A673 (cell line): ENCODE measurements at regions not wholly inside any gene's neighbourhood (a gene's known extent, or its start where the extent isn't known, plus 50 kb on each side); places are given as distances from the start of the nearest gene placed in this dataset.
A peak's percentile ranks its signal among the peaks of the same experiment; 100 is the strongest.

Source experiments
- BruUV-seq: library from RNA; stranded (reverse); fragments of 400-500 nt; replicated peaks from 2 replicates; lab custom pipeline; 2021; lab: Mats Ljungman, UMichigan
- CTCF ChIA-PET: fragments of 300-600 bp; sonication (Branson Sonifier 250); formaldehyde crosslinking; loops from one replicate; lab custom pipeline; 2022; ENCODE audit warnings: antibody characterized with exemption; lab: Charles Lee
- POLR2A ChIA-PET: fragments of 300-600 bp; sonication (Branson Sonifier 250); formaldehyde crosslinking; loops from one replicate; lab custom pipeline; 2022; ENCODE audit warnings: antibody characterized with exemption; ENCODE audit not compliant: low non-redundant PET; lab: Charles Lee
- DNase-seq: peaks from one replicate; pipeline ENCODE4 v3.0.0-alpha.2; 2015; ENCODE audit warnings: low spot score
- H3K27ac ChIP-seq: fragments of 200-600 bp; sonication (generic); 2 replicates; pipeline ENCODE4 v1.5.1; 2016; ENCODE audit warnings: mixed run types, low read depth, mild to moderate bottlenecking, mixed read lengths, antibody characterized with exemption, low read length; ENCODE audit not compliant: poor library complexity, severe bottlenecking
- H3K27me3 ChIP-seq: fragments of 200-600 bp; sonication (generic); replicated peaks from 2 replicates; pipeline ENCODE4 v1.6.1; 2017; ENCODE audit warnings: mixed run types, low read depth, mild to moderate bottlenecking, mixed read lengths, antibody characterized with exemption, low read length; ENCODE audit not compliant: insufficient read depth, poor library complexity
- H3K36me3 ChIP-seq: fragments of 200-600 bp; sonication (generic); 2 replicates; pipeline ENCODE4 v1.6.1; 2016; ENCODE audit warnings: mixed run types, mild to moderate bottlenecking, mixed read lengths, antibody characterized with exemption, low read length; ENCODE audit not compliant: insufficient read depth, poor library complexity, severe bottlenecking
- H3K4me1 ChIP-seq: fragments of 200-600 bp; sonication (generic); 2 replicates; pipeline ENCODE4 v1.6.1; 2017; ENCODE audit warnings: mixed run types, mild to moderate bottlenecking, mixed read lengths, antibody characterized with exemption, low read length; ENCODE audit not compliant: insufficient read depth, poor library complexity, severe bottlenecking
- H3K4me3 ChIP-seq: fragments of 200-600 bp; sonication (generic); 2 replicates; pipeline ENCODE4 v1.5.1; 2016; ENCODE audit warnings: low read depth, mixed run types, mild to moderate bottlenecking, mixed read lengths, low read length; ENCODE audit not compliant: poor library complexity, severe bottlenecking
- H3K9me3 ChIP-seq: fragments of 200-600 bp; sonication (generic); 2 replicates; pipeline ENCODE4 v1.6.1; 2016; ENCODE audit warnings: mixed run types, low read depth, mild to moderate bottlenecking, mixed read lengths, antibody characterized with exemption, low read length; ENCODE audit not compliant: poor library complexity, severe bottlenecking
- CTCF ChIP-seq: fragments of 300-800, 200-600 bp; sonication (generic); conservative IDR thresholded peaks from 2 replicates; pipeline ENCODE4 v1.5.1; 2017; ENCODE audit warnings: low read depth, mild to moderate bottlenecking, antibody characterized with exemption, low read length, moderate library complexity, mixed read lengths
- EZH2 ChIP-seq: fragments of 200-600 bp; sonication (generic); IDR thresholded peaks from 2 replicates; pipeline ENCODE4 v1.6.1; 2017; ENCODE audit warnings: borderline replicate concordance, low read depth, mild to moderate bottlenecking, mixed read lengths, antibody characterized with exemption, low read length; ENCODE audit not compliant: poor library complexity, severe bottlenecking
- intact Hi-C: fragments of 100-400 bp; cut with micrococcal nuclease; formaldehyde crosslinking; loops from one replicate; pipeline ENCODE4 v1.10.0; 2022; ENCODE audit not compliant: unreplicated experiment

- Histone ChIP-seq H3K27me3 (peaks cover 3% of the 10 kb centered on the region), H3K4me3 (no peak overlapping the region), H3K4me1 (no peaks in the 10 kb centered on the region), H3K36me3 (no peaks in the 10 kb centered on the region), H3K27ac (no peak overlapping the region), H3K9me3 (no peaks in the 10 kb centered on the region)
- CTCF ChIA-PET, result no interaction called here
- no TSS peak for BruUV-seq
- POLR2A ChIA-PET, result no interaction called here
- no peak for TF ChIP-seq CTCF
- no peak for TF ChIP-seq EZH2
- no peak for DNase-seq
- intact Hi-C loops, result no loop called here
Observed at GRCh38 chr9:32045513-32045912, 338.9 kb upstream of the ACO1 start.

GRCh38 chr9:32067261-32067660, 317.2 kb upstream of the ACO1 start:
- intact Hi-C loops, result no loop called here
- POLR2A ChIA-PET, result no interaction called here
- H3K9me3 ChIP-seq, result no peaks in the 10 kb centered on the region
- no peak for TF ChIP-seq CTCF
- no peak for TF ChIP-seq EZH2
- no peaks in the 10 kb centered on the region for H3K36me3 ChIP-seq
- DNase-seq, result no peak
- H3K27ac ChIP-seq, result no peak overlapping the region
- no peak overlapping the region for H3K4me3 ChIP-seq
- H3K27me3 ChIP-seq, result no peaks in the 10 kb centered on the region
- H3K4me1 ChIP-seq, result no peaks in the 10 kb centered on the region
- no TSS peak for BruUV-seq
- CTCF ChIA-PET, result no interaction called here

GRCh38 chr9:32069169-32069813, 315.2 kb upstream of the ACO1 start:
- intact Hi-C loops, result no loop called here
- CTCF ChIA-PET, result interaction anchor here (0.7 kb wide), 1 partner anchor 547 kb away, joined by 3 read pairs; no protein-coding TSS in a partner anchor
- DNase-seq, result peak; percentile 22

More at GRCh38 chr9:32069169-32069813, 315.2 kb upstream of the ACO1 start:
- no peak for TF ChIP-seq EZH2
- TF ChIP-seq CTCF, result peak; percentile 64
- H3K4me1 ChIP-seq, result no peaks in the 10 kb centered on the region
- POLR2A ChIA-PET, result no interaction called here
- H3K27ac ChIP-seq, result no peak overlapping the region
- no peaks in the 10 kb centered on the region for H3K9me3 ChIP-seq
- no TSS peak for BruUV-seq
- no peaks in the 10 kb centered on the region for H3K36me3 ChIP-seq
- H3K27me3 ChIP-seq, result no peaks in the 10 kb centered on the region
- no peak overlapping the region for H3K4me3 ChIP-seq
